Activated CD4-positive, alpha-beta T cell treated with anti-CD3 and anti-CD28 coated beads, Interleukin-10, Interleukin-2, amounts not matched to agents 100 ng/mL and 50 ng/mL, durations not matched to agents 16 hours and 8 hours (primary cell): ENCODE measurements at regions not wholly inside any gene's neighbourhood (a gene's known extent, or its start where the extent isn't known, plus 50 kb on each side); places are given as distances from the start of the nearest gene placed in this dataset.
"Not testable (repeated sequence)": the region's sequence is repeated elsewhere in the genome, so short reads cannot be mapped to it uniquely, and the experiment has no call there.

Experiments
- DNase-seq: peaks from one replicate; pipeline ENCODE4 v3.0.0-alpha.2; 2020

DNA sequence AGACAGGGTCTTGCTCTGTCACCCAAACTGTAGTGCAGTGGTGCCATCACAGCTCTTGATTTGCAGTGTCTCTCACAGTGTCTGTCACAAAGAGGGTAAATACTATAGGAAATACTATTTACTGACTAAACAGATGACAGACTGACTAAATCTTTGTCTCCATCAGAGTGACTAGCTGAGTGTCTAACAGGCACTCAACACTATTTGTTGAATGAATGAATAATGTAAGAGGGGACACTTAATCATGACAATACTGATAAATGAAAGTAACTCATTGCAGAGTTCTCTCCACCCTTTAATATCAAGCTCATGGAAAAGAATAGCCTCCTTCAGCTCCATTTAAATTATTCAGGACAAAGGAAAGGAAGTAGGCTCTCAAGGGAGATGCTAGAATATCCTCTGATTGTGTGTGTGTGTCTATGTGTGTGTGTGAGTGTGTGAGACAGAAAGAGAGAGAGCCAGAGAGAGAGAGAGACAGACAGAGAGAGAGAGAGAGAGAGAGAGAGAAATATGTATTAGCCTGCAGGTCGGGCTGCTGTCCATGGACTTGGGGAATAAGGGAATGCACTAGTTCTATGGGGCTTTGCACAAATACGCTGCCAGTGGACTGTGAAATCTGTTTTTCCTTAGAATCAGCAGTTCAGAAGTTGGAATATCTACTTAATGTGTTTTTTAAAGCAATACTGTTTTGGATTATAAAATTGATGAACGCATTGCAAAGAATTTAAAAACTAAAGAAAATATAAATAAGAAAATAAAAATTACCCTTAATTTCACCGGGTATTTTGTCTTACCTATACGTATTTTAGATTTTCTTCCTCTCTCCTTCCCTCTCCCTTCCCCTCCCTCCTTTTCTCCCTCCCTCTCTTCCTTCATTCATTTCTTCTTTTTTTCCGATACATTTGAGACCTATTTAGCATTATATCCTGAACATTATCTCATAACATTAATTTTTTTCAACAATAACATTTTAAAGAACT is 132.9 kb upstream of the LRIG1 start:
- DNase-seq = no peak

DNA sequence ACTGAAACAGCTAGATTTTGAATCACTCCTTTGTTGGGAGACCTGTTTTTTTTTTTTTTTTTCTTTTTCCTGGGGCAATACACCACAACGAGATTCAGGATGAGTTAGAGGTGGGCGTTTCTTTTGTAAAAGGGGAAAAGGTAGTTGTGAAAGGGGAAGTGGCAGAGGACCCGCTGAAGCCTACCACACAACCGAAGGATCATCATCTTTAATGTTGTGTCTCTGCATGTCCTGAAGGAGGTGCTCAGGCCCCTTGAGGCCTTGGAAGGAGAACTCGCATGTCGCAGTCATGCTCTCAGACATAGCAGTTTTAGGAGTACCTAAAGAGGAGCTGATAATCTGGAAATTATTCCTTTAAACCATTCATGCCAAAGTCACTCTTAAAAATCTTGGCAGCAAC is 137.9 kb upstream of the LRIG1 start:
- no peak for DNase-seq

DNA sequence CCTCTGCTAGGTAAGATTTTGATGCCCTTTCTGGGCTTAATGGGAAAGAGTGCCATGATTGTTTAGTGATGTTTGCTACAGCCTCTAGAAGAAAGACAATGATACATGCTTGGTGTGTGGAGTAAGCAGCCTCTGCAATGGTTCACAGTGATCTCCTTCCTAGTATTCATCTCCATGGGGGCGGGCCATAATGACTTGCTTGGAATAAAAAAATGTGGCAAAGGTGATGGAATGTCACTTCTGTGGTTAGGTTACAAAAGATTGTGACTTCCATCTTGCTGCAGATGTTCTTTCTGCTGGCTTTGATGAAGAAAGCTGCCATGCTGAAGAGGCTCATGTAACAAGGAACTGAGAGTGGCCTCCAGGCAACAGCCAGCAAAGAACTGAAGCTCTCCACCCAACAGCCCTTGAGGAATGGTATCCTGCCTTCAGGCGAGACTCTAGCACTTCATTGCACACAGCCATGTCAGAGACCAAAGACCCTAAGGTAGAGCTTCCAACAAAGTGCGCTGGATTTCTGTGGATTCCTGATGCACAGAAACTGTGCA is 139.1 kb upstream of the LRIG1 start:
- no peak for DNase-seq

DNA sequence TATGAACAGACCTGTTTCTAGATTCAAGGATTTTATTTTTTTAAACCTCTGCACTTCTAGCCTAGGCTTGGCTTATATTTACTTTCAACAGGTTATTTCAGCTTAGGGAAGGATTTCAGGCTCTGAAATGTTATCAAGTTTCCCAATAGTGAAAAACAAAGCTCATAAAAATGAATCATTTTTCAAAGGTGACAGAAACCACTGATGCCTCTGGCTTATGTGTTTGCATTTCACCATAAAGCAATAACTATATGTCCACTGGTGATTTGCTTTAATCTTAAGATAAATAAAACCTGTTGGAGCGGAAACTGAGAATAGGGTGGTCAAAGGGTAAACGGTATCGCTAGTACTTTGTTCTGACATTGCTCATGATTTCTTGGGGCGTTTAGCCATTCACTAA is 141.2 kb upstream of the LRIG1 start:
- no peak for DNase-seq

DNA sequence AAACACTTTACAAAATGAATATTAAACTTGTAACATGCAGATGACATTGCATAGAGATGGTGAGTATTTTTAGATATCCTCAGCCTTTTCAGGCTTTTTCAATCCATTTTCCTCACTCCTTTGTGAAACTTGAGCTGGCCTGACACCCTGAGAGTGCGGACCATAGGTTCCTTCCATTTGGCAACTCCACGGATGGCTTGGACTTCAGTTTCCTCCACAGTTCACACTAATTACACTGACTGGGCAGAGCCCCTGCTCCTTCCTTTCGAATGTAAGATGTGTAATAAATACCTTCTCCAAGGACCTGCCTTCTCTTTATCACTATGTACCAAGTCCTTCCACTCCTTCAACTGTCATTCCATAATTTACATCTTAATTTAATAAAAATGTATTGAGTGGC is 141.7 kb upstream of the LRIG1 start:
- DNase-seq = no peak

DNA sequence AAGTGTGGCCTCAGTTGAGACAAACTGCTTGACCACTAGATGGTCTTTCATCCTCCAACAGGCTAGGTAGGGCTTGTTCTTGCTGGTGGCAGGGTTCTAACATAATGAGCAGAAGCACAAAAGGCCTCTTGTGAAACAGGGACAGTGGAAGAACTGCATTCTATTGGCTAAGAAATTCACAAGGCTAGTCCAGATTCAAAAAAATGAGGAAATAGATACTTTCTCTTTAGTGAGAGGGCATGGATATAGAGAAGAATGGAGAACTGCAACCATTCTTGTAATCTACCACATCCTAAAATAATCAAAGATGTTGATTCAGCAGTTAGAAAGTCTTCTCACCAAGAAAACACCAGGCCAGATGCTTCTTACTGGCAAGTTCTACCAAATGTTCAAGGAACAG is 143.7 kb upstream of the LRIG1 start:
- DNase-seq = no peak

DNA sequence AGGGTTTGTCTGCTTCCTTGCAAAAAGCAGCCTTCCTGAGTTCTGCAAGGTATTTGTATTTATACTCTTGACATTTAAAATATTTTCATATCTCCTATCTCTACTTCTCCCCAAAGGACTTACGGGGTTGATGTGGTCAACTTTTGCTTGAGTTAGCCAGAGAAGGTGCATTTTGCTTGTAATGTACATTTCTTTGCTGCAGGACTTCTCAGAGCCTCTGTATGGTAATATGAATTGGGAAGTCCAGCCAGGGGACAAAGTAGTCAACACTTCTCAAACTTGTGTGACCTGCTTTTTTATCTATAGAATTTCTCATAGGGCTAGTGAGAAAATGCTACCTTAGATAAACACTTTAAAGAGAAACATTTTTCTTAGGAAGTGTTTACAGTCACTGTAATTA is 148.2 kb upstream of the LRIG1 start:
- DNase-seq = no peak

DNA sequence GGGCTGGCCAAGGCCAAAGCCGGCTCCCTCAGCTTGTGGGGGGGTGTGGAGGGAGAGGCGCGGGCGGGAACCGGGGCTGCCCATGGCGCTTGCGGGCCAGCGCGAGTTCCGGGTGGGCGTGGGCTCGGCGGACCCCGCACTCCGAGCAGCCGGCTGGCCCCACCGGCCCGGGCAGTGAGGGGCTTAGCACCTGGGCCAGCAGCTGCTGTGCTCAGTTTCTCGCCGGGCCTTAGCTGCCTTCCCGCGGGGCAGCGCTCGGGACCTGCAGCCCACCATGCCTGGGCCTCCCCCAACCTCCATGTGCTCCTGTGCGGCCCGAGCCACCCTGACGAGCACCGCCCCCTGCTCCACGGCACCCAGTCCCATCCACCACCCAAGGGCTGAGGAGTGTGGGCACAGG is 150.7 kb upstream of the LRIG1 start:
- DNase-seq = not testable (repeated sequence)

DNA sequence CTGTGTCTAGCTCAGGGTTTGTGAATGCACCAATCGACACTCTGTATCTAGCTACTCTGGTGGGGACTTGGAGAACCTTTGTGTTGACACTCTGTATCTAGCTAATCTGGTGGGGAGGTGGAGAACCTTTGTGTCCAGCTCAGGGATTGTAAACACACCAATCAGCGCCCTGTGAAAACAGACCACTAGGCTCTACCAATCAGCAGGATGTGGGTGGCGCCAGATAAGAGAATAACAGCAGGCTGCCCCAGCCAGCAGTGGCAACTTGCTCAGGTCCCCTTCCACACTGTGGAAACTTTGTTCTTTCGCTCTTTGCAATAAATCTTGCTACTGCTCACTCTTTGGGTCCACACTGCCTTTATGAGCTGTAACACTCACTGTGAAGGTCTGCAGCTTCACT is 151.3 kb upstream of the LRIG1 start:
- DNase-seq = not testable (repeated sequence)

DNA sequence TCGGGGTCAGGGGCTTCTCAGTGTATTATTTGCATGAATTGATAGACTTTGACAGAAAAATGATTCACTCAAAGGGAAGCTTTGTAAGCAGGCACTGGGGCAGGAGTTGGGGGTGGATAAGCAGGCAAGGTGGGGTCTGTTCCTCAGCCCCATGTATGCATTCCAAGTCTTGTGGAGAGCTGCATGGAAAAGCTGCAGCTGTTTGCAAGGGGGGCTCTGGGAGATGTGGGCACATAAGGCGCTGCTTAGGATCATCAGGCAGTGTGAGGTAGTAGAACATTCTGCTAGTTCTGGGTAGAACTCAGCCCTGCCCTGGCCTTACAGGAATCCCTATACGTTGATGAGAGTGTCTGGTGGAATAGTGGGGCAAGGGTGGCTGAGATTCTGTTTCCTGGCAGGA is 154.2 kb upstream of the LRIG1 start:
- no peak for DNase-seq

DNA sequence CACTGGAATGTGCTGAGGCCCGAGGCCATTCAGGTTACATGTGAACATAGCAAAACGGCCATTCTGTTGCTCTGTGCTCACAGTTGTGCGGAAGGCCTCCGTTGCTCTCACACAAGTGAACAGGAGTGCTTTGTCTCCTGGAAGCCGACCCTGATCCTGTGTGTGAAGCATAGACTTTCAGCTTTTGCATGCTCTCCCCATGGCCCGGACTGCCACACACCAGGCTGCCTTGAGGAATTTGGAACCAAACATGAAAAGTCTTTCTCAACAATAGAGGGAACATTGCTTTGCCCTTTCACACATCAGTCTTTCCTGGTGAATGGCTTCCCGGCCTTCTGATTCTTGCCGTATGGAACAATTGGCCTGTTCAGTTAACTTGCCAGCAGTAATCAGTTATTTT is 154.8 kb upstream of the LRIG1 start:
- no peak for DNase-seq

DNA sequence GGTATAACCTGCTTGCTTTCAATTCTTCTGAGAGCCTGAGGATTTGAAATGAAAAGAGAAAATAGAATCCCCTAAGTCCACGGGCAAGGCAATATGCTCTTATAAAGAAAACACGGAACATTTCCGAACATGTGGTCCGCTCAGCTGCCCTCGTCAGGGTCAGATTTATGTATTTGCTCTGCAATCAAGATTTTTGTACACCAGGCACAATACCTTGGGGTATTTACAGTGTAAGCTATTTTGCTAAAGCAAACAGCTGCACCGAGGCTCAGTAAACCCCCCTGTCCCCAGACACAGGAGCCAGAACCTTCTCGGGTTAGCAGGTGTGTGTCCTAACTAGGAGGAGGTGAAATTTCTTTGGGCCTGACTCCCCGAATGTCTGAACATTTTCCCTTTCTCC is 155.8 kb upstream of the LRIG1 start:
- no peak for DNase-seq

DNA sequence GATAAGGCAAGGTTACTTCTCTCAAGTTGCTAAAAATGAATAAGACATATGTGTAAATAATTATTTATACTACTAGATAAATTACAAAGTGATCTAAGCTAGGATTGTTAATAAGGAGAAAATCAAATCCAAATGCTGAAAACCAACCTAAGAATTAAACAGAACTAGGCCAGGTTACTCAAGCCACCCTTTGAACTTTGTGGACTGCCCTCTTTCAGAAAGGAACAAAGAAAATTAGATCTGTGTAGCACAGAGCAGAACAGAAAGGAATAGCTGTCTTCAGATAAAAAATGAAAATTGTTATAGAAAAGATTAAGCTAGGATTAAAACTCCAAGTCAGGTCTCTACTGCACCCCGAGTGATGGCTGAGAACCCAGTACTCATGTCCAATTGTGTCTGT is 158.2 kb upstream of the LRIG1 start:
- no peak for DNase-seq

DNA sequence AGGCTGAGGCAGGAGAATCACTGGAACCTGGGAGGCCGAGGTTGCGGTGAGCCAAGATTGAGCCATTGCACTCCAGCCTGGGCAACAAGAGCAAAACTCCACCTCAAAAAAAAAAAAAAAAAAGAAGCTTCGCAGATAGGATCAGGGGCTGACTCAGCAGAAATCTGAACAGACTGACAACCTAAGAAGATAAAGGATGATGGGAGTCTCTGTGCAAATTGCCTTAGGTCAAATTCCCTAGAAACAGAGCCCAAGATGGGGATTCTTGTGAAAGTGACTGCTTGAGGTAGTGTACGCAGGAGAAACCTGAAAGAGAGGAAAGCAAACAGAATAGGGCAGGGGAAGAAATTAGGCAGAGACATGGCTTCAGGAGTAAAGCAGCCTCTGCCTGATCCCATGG is 160.8 kb upstream of the LRIG1 start:
- DNase-seq = no peak

DNA sequence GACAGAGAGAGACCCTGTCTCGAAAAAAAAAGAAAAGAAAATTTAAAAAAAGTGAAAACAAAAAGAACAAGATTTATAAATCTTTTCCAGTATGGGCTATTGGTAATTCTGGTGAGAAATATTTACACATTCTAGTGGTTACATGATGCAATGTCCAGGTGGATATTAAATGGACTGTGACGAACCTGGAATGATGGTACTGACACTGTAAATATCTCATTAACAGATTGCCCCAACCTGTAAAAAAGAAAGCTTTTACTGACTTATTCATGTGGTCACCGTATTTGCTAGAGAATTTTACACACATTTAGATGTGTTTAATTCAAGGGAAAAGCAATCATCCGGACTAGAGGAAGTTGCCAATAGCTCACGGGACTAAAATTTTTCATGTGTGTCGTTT is 162.1 kb upstream of the LRIG1 start:
- DNase-seq = no peak

DNA sequence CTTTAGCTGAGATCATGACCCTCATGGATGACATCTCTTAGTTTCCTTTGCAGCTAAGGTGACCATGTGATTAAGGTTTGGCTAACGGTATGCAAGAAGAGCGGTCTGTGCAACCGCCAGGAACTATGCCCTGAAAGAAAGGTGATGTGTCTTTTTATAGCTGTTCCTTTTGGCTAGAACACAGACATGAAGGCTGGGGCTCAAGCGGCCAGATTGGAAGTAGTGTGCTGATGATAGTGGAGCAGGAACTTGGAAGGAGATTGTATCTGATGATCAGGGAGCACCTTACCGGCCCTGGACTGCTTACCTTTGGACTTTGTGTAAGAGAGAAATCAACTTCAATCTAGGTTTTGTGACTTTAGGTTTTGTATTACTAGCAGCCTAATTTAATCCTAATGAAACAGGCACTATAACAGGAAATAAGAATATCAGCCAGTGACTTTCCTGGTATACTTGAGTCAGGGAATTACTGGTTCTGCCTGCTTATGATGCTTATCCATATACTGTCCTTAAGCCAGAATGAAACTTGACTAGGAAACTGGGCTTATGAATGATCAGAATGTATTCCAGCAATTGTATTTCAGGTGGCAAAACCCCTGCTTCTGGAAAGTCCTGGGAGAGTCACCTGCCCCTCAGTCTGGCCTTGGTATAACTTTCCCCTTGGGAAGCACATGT is 164.3 kb upstream of the LRIG1 start:
- no peak for DNase-seq

DNA sequence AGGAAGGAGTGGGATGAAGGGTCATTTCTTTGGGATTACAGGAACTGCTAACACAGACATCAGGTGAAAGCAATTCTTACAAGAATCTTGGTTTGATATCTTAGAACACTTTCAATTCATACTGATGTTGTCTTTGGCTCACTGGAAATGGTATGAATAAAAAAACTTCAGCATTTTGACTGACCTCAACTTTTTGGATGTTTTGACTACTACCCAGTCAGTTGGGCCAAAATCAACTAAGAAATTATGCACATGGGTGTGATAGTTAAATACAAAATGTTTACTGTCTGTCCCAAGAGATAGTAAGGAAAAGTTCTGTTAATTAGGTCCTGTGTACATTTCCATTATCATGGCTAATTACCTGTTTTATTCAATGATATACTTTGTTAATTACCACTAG is 165.5 kb upstream of the LRIG1 start:
- DNase-seq = no peak

DNA sequence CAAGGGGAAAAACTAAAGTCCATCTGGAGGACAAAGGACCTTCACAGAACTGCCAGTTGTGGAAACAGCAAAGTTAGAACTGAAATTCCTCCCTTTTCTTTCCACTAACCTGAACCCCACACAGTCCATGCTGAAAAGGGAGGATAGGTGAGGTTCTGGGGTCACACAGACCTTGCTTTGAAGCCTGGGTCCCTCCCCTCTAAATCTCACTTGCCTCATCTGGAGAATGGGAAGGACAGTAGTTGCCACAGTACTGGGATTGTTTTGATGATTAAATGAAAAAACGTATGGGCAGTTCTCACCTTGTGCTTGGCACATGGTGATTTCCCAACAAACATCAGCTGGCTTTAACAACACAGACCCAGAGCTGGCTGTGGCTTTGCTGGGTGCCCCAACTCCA is 166.4 kb upstream of the LRIG1 start:
- no peak for DNase-seq

DNA sequence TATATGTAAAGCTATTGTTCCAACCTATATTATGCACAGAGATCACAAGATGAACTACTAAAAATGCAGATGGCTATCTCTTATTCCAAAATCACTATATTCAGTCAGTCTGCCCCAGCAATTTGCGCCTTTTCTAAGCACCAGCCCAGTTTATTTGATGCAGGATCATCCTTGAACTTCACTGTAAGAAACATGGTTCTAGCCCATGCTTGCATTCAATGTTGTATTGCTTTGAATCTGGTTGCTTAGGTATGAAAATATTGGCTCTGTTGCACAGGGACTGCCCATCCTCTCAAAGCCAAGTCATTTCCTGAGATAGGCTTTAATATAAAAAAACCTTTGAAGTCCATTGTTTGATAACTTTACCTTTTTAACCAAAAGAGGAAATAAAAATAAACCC is 170.5 kb upstream of the LRIG1 start:
- DNase-seq = no peak

DNA sequence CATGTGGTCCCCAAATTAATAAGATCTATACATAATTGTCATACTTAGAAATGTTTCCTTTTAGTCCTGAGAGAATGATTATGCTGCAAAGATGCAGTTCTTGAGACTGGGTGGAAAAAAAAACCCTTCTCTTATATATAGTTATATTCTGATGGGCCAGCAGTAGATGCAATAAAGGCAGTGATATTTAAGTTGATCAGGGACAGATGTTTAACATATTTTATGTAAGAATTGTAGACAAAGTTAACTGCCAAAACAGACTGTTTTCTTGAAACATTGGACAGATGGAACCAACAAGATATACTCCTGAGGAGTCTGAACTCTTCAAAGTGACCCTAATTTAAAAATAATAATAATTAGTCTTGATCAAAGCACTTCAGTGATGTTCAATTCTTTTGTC is 172.0 kb upstream of the LRIG1 start:
- no peak for DNase-seq

DNA sequence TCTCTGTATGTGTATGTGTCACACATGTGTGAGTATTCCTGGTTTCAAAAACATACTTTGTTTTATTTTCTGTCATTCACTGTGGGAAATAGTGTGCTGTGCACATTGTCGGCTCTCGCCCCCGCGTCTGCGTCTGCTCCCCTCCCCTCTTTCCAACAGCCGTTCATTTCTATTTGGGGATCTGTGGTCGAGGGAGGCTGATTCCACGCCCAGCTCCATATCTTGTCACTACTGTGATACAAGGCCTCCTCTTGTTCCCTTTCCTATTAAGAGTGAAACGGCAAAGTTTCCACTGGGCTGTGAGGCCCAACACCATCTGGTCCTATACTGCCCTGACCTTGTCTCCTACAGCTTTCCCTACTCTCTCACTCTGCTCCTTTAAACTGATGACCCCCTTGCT is 172.5 kb upstream of the LRIG1 start:
- DNase-seq = no peak

DNA sequence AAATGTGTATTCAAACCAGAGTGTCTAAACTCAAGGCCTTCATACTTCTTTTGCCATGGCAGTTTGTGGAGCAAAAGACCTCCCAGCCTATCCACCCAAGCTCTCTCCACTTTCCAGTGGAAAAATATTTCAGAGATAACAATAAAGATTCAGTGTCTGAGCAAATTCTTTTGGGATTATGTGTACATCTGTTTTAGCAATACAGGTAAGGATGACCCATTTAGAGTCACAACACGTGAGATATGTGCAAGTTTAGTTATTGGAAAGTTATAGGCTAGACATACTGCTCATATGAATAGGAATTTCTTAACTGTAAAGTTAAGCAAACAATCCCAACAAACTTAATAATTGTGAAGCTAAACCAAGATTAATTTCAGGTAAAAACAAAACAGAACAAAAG is 174.5 kb upstream of the LRIG1 start:
- no peak for DNase-seq

DNA sequence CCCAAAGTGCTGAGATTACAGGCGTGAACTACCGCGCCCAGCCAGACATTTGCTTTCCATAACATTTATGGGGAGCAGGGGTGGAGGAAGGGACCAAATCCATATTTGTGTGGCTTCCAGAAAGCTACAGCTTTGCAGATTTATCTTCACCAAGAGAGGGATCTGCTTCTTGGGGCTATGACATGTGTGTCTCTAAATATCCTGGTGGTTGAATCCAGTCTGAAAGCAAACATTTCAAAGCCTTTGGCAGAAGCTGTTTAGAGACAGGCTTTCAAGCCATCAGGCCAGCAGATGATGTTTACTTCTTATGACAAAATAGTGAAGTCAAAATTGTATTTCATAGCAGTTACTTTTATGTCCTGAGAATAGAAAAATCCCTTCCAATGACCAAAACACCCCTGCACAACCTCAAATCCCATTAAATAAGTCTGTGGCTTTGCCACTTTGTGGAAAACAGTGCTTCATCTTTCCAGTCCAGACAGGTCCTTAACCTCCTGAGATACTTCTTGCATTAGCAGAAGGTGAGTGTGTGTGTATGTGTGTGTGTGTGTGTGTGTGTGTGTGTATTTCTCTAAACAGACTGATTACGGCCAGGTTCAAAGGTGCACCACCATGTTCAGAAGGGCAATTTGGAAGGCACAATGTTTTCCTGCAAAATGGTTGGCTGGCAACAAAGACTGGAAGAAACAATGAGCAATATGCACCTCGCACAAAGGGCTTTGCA is 191.4 kb upstream of the LRIG1 start:
- no peak for DNase-seq

DNA sequence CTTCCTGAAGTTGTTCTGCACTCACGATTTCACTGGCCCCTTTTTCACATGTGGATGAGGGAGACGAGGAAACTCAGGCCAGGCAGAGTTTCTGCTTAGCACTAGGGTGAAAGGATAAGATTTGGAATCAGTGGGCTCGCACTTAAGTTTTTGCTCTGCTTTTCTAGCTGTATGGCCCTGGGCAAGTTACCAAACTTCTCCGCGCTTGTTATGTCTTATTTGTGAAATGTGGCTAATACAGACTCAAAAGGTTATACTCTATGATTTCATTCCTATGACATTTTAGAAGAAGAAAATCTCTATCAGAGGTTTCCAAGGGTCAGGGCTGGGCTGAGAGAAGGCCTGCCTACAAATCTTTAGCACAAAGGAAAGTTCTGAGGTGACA is 191.9 kb upstream of the LRIG1 start:
- DNase-seq = no peak
